ENCODE measurements at regions not wholly inside any gene's neighbourhood (a gene's known extent, or its start where the extent isn't known, plus 50 kb on each side); places are given as distances from the start of the nearest gene placed in this dataset.

DNA sequence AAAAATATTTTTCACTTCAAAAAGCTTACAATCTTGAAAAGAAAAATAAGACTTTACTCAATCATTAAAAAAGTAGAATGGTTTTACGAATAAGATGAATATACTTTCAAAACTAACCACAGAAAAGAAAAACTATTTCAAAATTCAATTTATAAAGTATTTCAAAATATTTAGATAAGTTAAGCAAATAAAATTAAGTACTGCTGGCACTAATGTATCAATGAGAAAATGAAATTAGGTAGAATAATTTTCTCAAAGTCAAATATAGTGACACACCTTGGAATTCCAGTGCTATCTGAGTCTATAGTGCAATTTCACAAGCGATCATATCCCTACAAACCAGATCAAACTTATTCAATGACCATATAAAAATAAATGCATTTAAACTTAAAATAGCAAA, 109.8 kb upstream of the SEMA3A start:
- no peak for DNase-seq (ENCODE audit: low read depth)

DNA sequence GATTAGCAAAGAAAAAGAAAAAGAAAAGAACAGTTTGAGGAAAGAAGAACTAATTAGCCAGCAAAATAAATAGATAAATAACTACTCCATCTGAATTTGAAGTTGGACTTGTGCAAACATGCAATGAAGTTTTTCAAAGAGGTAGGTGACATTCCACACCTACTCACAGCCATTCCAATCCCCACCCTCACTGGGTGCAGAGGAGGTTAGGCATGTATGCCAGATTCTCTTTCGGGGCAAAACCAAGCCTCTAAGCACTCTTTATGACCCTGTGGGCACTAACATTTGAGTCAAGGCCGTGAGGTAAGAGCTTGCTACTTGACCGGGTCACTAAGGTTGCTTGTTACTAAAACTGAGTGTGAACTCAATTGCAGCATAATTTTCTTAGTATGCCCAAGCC, 108.4 kb upstream of the SEMA3A start:
- DNase-seq (ENCODE audit: low read depth): no peak

DNA sequence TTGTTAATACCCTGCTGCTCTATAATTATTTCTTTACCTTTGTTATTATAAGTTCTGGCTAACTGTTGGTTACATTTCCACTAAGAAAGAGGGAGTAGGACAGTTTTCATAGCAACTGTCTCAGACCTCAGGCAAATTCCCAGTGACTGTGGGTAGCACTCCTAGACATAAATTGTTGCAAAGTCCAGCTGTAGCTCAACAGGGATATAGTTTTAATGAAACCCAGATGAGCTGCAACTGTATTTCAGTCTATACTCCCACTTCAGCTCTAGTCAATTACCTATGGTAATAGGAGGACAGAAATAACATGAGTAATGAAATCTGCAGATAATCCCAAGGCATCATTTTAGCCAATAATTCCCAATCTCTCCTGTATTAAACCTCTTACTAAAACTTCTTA, 103.0 kb upstream of the SEMA3A start:
- no peak for DNase-seq (ENCODE audit: low read depth)

DNA sequence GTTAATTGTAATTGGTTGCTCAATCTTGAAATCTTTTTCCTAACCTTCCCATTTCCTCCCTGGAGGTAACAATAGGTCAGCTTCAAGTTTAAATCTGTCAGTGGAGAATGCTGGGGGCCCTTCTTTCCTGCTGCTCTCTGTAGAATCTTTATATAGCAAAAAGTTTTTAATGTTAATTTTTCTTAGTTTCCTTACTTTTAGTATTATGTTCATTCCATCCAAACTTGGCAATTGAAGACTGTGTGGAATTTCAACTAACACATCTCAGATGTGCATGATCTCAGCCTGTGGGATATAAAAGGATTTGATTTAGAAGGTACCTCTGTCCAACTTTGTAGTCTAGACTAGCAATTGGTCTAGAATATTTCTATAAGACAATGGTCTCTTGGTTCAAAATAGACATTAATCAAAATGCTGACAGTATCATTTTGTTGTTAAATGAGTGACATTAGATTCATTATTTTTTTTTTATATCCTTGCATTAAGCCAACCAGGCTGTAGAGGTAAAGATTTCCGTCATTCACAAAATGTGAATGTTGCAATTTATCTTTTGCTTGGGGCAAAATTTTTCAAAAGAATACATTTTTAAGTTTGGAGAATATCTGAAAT, 100.4 kb upstream of the SEMA3A start:
- DNase-seq (ENCODE audit: low read depth): no peak

DNA sequence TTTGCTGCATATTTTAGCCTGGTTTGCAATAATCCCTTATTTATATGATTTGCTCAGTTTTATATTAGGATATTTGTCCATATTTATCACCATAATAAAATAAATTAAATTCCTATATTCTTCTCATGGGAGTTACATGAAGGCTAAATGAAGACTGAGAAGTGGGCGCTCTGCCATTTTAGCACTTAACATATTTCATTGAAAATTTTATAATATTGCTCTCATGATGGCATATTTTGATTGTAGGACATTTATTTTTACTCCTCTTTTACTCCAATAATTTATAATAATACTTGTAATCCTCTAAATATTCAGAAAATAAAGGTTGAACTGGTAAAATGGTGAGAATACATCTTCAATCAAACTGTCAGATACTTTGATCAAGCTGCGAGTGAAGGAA, 99.8 kb upstream of the SEMA3A start:
- no peak for DNase-seq (ENCODE audit: low read depth)

DNA sequence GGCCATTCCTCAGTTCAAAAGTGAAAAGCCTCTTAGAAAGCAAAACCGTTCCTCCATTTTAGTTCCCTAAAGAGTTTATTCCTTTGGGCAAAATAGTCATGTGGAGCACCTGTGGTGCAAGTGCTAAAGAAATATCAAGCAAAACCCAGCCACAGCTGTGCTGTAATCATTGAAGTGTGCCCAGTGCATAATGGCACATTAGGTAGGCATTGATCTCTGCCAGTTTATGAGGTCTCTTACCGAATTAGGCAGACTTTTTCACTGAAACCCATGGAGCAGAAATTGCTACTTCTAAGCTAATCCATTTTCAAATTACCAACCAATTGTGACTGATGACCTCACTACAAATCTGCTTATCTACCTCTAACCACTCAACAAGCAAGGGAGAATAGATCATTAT, 97.2 kb upstream of the SEMA3A start:
- no peak for DNase-seq (ENCODE audit: low read depth)

DNA sequence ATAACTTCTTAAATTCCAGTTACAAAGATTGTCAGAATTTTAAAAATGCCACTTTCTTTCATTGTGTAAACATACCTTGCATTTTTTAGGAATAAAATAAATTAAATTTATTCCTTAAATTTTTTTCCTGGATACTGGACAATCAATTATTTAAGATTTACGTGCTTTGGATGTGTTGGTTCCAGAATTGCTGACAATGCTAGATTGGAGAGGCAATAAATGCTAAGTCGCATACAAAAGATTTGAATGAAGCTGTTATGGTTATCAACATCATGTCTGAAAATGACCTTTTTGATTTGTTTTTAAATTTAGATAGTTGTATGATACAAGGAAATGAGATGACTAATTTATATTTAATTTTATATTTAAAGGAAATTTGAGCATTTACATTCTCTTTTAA, 89.2 kb upstream of the SEMA3A start:
- DNase-seq (ENCODE audit: low read depth): no peak

DNA sequence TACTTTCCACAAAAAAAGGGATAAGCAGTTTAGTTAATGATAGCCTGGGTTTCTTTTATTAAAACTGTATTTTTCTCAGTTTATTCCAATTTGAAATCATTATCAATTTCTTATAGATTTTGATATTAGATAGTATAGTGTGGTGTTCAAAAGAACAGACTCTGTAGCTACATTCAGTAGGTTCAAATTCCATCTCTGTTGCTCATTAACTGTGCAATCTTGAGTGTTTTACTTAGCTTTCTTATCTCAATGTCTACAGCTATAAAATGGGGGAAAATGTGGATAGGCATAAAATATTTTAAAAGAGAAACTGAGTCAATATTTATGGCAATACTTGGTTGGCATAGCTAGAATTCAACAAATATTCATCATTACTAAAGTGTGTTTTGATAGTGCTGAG, 86.9 kb upstream of the SEMA3A start:
- no peak for DNase-seq (ENCODE audit: low read depth)

DNA sequence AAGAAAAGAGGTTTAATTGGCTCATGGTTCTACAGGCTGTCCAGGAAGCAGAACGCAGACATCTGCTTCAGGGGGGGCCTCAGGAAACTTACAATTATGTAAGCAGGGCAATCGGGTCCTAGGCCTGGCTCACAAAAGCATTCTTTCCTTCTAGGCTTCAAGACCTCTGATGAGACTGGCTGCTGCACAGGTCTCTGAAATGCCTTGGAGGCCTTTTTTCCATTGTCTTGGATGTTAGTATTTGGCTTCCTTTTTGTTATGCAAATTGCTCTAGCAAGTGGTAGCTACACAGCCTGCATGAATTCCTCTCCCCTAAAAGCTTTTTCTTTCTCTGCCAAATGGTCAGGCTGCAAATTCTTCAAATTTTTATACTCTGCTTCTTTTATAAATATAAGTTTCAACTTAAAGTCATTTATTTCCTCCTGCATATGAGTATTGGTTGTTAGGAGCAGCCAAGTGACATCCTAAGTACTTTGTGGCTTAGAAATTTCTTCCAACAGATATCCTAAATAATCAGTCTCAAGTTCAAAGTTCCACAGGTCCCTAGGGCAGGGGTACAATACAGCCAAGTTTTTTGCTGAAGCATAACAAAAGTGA, 83.1 kb upstream of the SEMA3A start:
- DNase-seq (ENCODE audit: low read depth): no peak

DNA sequence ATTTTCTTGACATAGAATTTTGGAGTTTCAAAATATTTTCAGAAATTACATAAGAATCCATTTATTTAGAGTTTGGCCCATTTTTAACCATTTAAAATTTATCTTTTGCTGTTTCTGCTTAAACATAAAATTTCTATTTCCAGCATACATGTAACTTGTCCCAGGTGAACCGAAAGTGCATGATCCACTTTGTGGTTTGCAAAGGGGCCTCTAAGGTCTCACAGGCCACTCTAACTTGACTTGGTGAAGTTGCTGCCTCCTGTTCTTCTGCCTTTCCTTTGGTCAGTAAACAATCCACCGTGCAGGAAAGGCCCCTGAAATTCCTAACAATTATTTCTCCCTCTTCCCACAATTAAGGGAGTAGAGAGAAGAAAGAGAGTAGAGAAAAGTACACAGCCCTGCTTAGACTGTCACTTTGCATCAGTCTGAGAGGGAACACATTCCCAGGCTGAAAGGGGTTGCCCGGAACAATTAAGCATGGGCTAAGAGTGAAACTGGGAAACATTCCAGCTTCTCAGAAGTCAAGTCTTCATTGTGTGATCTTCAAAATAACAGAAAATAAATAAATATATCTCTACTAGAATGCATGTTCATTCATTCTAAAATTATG, 79.5 kb upstream of the SEMA3A start:
- DNase-seq (ENCODE audit: low read depth): no peak

DNA sequence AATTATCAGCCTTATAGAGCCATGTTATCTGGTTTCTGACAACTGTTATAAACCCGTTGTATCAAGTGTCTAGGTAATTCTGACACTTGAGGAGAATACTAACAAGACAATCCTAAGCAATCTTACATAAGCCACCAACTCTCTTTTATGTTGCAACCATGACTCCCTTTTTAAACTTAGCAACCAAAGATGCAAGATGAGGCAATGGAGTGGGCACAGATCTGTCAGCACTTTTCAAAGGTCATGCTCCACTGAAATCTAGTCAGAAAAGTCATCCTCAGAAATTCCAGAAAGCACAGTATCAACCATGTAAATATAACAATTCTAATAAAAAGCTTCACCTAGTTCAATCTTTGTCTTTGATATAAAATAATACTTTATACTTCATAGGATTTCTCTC, 77.0 kb upstream of the SEMA3A start:
- DNase-seq (ENCODE audit: low read depth): peak; percentile 57

DNA sequence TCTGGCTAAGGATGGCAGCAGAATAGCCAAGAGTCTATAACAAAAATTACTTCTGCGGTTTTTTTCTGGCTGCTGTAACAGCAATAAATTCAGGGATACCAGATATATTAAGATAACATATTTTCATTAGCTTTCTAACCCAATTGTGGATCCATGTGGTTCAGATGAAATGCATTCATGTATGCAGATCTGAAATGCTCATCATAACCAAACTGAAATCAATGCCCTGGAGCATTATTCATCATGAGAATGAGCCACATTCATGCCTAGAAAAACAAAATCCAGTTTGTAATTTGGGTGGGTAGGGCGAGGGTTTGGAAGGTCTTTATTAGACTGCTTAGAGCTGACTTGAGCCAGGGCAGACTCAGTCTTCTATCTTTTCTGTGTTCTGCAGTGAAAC, 69.8 kb upstream of the SEMA3A start:
- peak; percentile 21 for DNase-seq (ENCODE audit: low read depth)

DNA sequence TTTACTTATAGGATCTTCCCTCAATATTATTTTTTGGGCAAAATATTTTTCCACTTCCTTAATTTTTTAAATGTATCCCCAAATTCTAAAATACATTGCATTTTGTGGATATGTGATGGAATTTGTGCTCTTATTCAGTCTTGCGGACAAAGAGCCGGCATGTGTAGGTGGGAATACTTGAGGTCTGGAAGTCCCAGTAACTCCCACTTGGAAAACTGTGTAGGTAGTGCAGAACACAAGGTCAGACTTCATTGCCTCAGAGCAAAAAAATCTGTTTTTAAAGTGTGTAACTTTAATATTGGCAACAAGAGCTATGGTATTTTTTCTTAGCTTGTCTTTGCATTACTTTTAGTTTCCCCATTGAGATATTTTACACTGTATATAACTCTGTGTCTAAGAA, 68.5 kb upstream of the SEMA3A start:
- no peak for DNase-seq (ENCODE audit: low read depth)

DNA sequence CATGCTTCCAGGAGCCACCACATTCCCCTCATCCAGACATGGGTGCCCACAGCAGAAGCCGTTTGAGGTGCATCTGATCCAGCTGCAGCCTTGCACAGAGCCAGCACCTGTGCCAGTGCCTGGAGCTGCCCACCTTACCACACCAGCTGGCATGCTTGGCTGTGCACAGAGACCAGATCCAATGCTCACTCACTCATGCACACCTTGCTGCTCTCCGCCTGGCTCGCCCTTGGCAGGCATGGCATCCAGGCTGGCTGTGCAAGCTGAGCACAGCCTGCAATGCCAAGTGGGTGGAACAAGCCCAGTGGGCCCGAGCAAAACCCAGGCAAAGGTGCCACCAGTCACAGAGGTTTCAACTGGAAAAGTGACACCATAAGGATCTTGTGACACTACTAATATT, 66.9 kb upstream of the SEMA3A start:
- no peak for DNase-seq (ENCODE audit: low read depth)

DNA sequence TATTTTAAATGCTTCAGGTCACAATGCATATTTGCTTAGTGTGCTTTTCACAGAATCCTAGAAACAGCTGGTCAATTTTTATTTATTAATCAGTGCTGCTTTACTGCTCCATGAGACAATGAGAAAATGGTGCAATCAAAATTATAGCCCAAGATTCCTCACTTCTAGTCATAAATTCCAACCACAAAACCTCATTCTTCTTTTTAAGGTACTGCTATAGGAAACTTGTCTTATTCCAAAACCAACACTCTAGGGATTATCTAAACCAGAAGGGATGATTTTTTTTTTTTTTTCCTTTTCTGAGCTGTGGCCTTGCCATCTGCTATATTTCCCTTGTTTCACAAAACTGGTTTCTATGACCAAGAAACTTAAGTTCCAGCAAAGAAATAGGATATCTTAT, 64.0 kb upstream of the SEMA3A start:
- DNase-seq (ENCODE audit: low read depth): peak; percentile 76

DNA sequence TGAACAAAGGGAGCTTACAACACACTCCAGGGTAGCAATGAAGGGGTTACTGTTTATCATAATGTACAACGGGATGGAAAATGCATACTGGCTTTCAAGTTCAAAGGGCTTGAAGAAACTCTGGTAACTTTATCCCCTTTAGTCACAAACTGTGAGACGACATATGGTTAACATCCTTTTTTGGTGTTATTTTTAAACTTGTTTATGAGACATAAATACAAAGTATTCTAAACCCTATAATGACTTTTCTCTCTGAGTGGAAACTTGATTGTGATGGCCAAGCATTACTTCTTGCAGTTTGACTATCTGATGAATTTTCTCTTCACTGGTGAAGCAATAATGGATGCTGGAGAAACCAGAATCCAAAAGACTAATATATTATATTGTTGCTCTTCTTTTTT, 62.0 kb upstream of the SEMA3A start:
- DNase-seq (ENCODE audit: low read depth): peak; percentile 30

DNA sequence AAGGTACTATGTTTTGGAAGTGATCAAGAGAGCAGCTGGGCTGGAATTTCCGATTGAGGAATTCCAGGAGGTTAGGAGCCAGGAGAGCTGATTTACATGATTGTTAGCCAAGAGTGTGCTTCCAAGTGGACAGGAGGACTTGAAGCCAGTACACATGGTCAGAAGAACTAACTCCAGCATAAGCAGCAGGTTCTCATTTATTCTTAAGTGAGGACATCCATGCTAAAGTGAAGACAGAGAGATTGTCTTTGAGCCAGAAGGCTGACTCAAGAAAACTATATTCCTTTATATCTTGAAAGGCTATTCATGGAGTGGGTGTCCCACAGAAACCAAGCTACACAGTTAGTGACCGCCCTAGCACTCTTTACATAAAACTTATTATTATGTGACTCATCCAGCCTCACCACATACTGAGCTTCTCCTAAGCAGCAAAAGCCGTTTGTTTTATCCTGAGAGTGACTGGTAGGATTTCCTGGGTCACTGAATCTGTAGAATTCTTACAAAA, 56.7 kb upstream of the SEMA3A start:
- DNase-seq (ENCODE audit: low read depth): peak; percentile 67

DNA sequence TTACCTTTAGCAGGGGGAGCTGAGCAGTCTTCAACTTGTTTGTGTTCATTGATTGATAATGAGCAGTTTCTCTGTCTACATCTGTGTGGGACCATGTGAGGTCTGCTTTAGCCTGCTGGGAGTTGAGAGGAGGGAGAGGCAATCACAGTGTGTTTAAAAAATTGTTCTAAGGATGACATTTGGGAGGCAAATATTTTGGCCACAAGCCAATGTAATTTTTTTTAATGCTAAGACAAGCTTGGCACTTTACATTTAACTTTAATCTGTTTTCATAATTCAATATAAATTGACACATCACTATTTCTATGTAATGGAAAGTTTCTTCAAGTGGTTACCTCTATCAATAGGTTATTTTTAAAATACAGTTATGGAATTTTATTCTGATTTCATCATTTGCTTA, 55.9 kb upstream of the SEMA3A start:
- DNase-seq (ENCODE audit: low read depth): no peak

DNA sequence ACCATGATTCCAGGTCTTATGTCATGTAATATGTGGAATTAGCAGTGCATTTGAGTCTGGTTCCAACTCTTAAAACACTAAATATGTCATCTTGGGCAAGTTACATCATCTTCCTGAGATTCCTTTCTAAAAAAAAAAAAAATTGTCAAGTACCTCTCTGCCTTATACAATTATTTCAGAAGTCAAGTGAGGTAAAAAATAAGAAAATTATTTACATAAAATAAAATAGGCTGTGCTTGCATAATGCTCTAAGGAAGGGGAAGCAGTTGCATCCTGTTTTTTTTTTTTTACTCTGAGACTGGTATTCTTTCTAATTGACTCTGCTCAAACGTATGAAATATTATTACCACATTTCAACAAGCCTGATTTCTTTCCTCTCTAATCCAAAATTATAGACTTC, 55.1 kb upstream of the SEMA3A start:
- no peak for DNase-seq (ENCODE audit: low read depth)

DNA sequence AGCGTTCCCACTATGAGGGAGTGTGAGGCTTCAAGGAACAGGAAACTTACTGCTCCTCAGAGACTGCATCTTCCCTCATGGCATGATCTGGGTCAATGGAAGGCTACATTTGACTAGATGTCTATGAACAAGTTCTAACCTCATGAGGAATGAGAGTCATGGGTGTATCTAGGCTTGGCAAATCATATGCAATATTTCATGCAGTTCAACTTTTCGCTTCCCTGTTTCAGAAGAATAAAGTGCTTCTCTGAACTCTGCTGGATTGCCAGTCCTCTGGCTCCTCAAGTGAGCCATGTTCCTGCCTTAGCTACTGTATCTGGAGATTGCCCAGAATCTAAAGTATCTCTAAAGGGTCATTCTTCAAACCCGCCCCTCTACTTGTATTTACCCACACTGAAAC, 54.3 kb upstream of the SEMA3A start:
- DNase-seq (ENCODE audit: low read depth): no peak

DNA sequence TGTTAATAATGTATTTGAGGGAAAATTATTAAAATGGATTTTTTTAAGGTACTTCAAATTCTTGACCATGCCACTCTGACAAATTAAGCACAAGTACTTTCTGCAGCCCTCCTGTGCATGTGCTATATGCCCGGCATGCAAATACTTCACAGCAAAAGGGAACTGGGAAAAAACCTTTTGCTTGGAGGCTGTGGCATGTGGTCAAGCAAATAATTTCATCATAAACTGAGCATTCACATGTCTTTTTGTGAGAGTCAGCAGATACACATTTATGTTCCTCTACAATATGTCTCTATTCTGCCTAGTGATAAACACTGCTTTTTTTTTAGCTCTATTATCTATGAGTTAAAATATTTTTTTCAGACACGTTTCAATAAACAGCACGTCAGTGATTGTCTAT, 53.7 kb upstream of the SEMA3A start:
- DNase-seq (ENCODE audit: low read depth): no peak

DNA sequence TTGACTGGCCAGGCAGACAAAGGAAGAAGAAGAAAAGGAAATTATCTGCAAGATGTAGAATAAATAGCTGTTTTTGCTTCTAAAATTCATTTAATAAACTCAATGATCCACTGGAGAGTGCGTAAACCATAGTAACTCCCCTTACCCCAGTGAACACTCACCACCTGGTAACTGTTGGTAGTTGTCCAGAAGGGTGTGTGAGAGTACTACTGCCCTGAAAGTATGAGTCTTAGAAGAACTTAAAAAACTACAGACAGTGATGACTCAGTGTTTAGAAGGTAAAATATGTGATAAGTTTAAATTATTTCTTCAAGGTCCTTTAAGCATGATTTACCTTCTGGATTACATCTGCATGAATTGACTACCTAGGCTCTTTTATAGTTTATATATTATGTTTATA, 53.0 kb upstream of the SEMA3A start:
- DNase-seq (ENCODE audit: low read depth): no peak

DNA sequence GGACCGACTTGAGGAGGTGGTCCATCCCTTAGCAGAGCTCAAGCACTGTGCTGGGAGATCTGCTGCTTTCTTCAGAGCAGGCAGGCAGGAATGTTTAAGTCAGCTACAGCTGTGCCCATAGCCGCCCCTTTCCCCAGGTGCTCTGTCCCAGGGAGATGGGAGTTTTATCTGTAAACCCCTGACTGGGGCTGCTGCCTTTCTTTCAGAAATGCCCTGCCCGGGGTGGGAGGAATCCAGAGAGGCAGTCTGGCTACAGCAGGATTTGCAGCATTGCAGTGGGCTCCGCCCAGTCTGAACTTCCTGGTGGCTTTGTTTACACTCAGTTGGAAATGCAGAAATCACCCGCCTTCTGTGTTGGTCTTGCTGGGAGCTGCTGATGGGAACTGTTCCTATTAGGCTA, 51.2 kb upstream of the SEMA3A start:
- no peak for DNase-seq (ENCODE audit: low read depth)
